ENCODE measurements at regions not wholly inside any gene's neighbourhood (a gene's known extent, or its start where the extent isn't known, plus 50 kb on each side); places are given as distances from the start of the nearest gene placed in this dataset.

GRCh38 chr16:60060731-60061130, 1326.6 kb upstream of the GOT2 start:
- Histone ChIP-seq H3K79me2 (ENCODE audit: insufficient read depth) (no peaks in the 10 kb centered on the region), H3K9me3 (no peaks in the 10 kb centered on the region), H3K9me2 (0 out of 2 replicates have a peak, but pooled peaks cover 4% of the 10 kb centered on the region), H3K36me3 (replicated peaks in 1 of 2; ENCODE audit: control insufficient read depth in 1 of 2, insufficient read depth in 2 of 2, low read length in 1 of 2) (no peaks in the 10 kb centered on the region), H3K9ac (no peak overlapping the region), H3K27ac (ENCODE audit: low read depth in 2 of 2, low read length in 1 of 2) (no peak overlapping the region), H3K4me1 (ENCODE audit: control insufficient read depth in 1 of 2, insufficient read depth in 2 of 2, low read depth in 1 of 2, low read length in 1 of 2) (no peaks in the 10 kb centered on the region), H2AFZ (ENCODE audit: low read depth) (no peak overlapping the region), H3F3A (replicated peaks; ENCODE audit: insufficient read depth) (no peaks in the 10 kb centered on the region), H3K4me2 (no peak overlapping the region), H4K20me1 (ENCODE audit: insufficient read depth) (no peaks in the 10 kb centered on the region), H3K4me3 (ENCODE audit: low read depth in 2 of 2, low read length in 1 of 2) (no peak overlapping the region), H3K27me3 (ENCODE audit: insufficient read depth) (no peaks in the 10 kb centered on the region)
- POLR2A ChIA-PET: no interaction called here
- CTCF ChIA-PET: interaction anchor here (0.5 kb wide), 1 partner anchor 148 kb away, joined by 4 read pairs; no protein-coding TSS in a partner anchor
- no peak for TF ChIP-seq EP300 (IDR thresholded peaks at IDR 0.05; ENCODE audit: borderline replicate concordance in 1 of 2, low read depth in 1 of 2, low read length in 1 of 2)
- TF ChIP-seq SIN3A (IDR thresholded peaks at IDR 0.05; ENCODE audit: borderline replicate concordance, low read depth, low read length): no peak
- 27% methylated on average over 2 of the region's 2 CpGs for WGBS (ENCODE audit: low lambda C conversion rate)
- no peak for DNase-seq

GRCh38 chr16:60059141-60059540, 1325.0 kb upstream of the GOT2 start:
- POLR2A ChIA-PET: no interaction called here
- no peak overlapping the region for H3K4me3 ChIP-seq (ENCODE audit: low read depth in 2 of 2, low read length in 1 of 2)
- no peak overlapping the region for H2AFZ ChIP-seq (ENCODE audit: low read depth)
- no peaks in the 10 kb centered on the region for H3F3A ChIP-seq (replicated peaks; ENCODE audit: insufficient read depth)
- H4K20me1 ChIP-seq (ENCODE audit: insufficient read depth): no peaks in the 10 kb centered on the region
- H3K4me1 ChIP-seq (ENCODE audit: control insufficient read depth in 1 of 2, insufficient read depth in 2 of 2, low read depth in 1 of 2, low read length in 1 of 2): no peaks in the 10 kb centered on the region
- no peaks in the 10 kb centered on the region for H3K79me2 ChIP-seq (ENCODE audit: insufficient read depth)
- TF ChIP-seq TAF1 (IDR thresholded peaks at IDR 0.05; ENCODE audit: borderline replicate concordance, low read depth, low read length): no peak
- no peak for TF ChIP-seq IRF3 (IDR thresholded peaks at IDR 0.05; ENCODE audit: low read depth, low read length)
- no peaks in the 10 kb centered on the region for H3K9me3 ChIP-seq
- 0 out of 2 replicates have a peak, but pooled peaks cover 4% of the 10 kb centered on the region for H3K9me2 ChIP-seq
- WGBS (ENCODE audit: low lambda C conversion rate): 0% methylated on average over 1 of the region's 1 CpG
- no peak overlapping the region for H3K4me2 ChIP-seq
- DNase-seq: no peak
- CTCF ChIA-PET: no interaction called here
- H3K27ac ChIP-seq (ENCODE audit: low read depth in 2 of 2, low read length in 1 of 2): no peak overlapping the region
- H3K36me3 ChIP-seq (replicated peaks in 1 of 2; ENCODE audit: control insufficient read depth in 1 of 2, insufficient read depth in 2 of 2, low read length in 1 of 2): no peaks in the 10 kb centered on the region
- H3K9ac ChIP-seq: no peak overlapping the region
- H3K27me3 ChIP-seq (ENCODE audit: insufficient read depth): no peaks in the 10 kb centered on the region

- Histone ChIP-seq H3F3A (replicated peaks; ENCODE audit: insufficient read depth) (no peaks in the 10 kb centered on the region), H3K36me3 (replicated peaks in 1 of 2; ENCODE audit: control insufficient read depth in 1 of 2, insufficient read depth in 2 of 2, low read length in 1 of 2) (no peaks in the 10 kb centered on the region), H3K4me3 (ENCODE audit: low read depth in 2 of 2, low read length in 1 of 2) (no peak overlapping the region), H2AFZ (ENCODE audit: low read depth) (no peak overlapping the region), H3K79me2 (ENCODE audit: insufficient read depth) (no peaks in the 10 kb centered on the region), H3K9me2 (no peaks in the 10 kb centered on the region), H4K20me1 (ENCODE audit: insufficient read depth) (no peaks in the 10 kb centered on the region), H3K4me2 (no peak overlapping the region), H3K9me3 (no peaks in the 10 kb centered on the region), H3K27ac (ENCODE audit: low read depth in 2 of 2, low read length in 1 of 2) (no peak overlapping the region), H3K27me3 (ENCODE audit: insufficient read depth) (no peaks in the 10 kb centered on the region), H3K9ac (no peak overlapping the region), H3K4me1 (ENCODE audit: control insufficient read depth in 1 of 2, insufficient read depth in 2 of 2, low read depth in 1 of 2, low read length in 1 of 2) (no peaks in the 10 kb centered on the region)
- POLR2A ChIA-PET: no interaction called here
- 0% methylated on average over 1 of the region's 1 CpG for WGBS (ENCODE audit: low lambda C conversion rate)
- no peak for DNase-seq
- CTCF ChIA-PET: no interaction called here
- TF ChIP-seq USF1 (IDR thresholded peaks at IDR 0.05; ENCODE audit: borderline replicate concordance, low read depth) (no peak), MAX (IDR thresholded peaks at IDR 0.05; ENCODE audit: low read depth) (no peak), FOXJ3 (CRISPR knock-in tag; IDR thresholded peaks at IDR 0.05) (no peak), EP300 (IDR thresholded peaks at IDR 0.05; ENCODE audit: borderline replicate concordance in 1 of 2, low read depth in 1 of 2, low read length in 1 of 2) (no peak), SMC3 (IDR thresholded peaks at IDR 0.05; ENCODE audit: low read depth, low read length) (no peak), RFX5 (IDR thresholded peaks at IDR 0.05; ENCODE audit: low read length) (no peak), GATA2 (CRISPR knock-in tag; IDR thresholded peaks at IDR 0.05) (no peak)
Measured at GRCh38 chr16:60041671-60042070, 1307.6 kb upstream of the GOT2 start.

Measured in SK-N-SH (cell line).